Superior temporal gyrus (tissue), 1 donor: ENCODE measurements at regions not wholly inside any gene's neighbourhood (a gene's known extent, or its start where the extent isn't known, plus 50 kb on each side); places are given as distances from the start of the nearest gene placed in this dataset.
"Not testable (repeated sequence)": the region's sequence is repeated elsewhere in the genome, so short reads cannot be mapped to it uniquely, and the experiment has no call there.

ENCODE experiments used
- DNase-seq: peaks from one replicate; pipeline ENCODE4 v3.0.0-alpha.2; 2016; ENCODE audit errors: extremely low spot score

DNA sequence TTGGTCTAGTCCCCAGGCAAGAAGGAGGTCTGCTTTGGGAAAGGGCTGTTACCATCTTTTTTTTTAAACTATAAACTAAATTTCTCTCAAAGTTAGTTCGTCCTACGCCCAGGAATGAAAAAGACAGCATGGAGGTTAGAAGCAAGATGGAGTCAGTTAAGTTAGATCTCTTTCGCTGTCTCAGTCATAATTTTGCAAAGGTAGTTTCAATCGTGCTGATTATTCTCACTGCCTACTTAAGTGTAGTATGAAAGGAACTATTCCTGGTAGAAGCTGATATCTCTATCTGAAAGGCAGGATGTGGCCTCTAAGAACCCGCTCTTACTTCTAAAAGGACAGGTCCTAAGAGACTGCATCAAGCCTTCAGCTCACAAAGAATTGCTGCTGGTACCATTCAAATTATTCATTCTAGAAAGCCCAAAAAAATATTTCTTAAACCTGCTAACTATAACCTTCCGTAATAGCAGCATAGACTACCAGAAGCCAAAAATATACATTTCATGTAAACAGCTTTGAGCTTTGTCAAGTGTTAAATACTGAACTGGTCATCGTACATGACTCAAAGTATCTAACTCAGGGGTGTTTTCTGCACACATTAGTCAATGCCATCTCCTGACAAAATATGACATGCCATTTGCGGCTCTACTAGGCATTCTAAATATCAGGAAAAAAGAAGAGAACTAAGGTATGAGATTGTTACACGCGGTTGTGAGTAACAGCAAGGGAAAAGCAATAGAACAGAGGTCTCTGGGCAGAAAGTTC is 96.0 kb upstream of the CCDC80 start:
- no peak for DNase-seq

DNA sequence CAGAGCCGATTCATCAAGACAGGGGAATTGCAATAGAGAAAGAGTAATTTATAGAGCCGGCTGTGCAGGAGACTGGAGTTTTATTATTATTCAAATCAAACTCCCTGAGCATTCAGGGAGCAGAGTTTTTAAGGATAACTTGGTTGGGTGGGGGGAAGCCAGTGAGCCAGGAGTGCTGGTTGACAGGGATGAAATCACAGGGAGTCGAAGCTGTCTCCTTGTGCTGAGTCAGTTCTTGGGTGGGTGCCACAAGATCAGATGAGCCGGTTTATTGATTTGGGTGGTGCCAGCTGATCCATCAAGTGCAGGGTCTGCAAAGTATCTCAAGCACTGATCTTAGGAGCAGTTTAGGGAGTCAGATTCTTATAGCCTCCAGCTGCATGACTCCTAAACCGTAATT is 95.4 kb upstream of the CCDC80 start:
- DNase-seq, result no peak

DNA sequence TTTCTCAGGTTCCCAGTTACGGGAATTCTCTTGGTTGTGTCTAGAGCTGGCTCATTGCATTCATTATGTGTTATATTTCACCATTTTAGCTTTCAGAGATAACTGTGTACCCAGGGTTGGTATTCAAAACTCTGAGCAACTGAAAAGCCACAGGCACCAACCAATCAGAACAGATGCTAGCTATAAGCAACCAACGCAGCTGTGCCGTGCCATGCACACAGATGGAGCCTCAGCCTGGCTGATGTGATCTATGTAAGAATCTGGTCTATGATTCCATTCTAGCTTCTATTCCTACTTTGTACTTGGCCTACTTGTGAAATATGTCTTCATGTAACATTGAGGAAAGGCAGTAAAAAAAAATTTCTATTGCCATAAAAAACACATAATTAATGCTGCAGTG is 95.0 kb upstream of the CCDC80 start:
- DNase-seq, result peak; percentile 19

DNA sequence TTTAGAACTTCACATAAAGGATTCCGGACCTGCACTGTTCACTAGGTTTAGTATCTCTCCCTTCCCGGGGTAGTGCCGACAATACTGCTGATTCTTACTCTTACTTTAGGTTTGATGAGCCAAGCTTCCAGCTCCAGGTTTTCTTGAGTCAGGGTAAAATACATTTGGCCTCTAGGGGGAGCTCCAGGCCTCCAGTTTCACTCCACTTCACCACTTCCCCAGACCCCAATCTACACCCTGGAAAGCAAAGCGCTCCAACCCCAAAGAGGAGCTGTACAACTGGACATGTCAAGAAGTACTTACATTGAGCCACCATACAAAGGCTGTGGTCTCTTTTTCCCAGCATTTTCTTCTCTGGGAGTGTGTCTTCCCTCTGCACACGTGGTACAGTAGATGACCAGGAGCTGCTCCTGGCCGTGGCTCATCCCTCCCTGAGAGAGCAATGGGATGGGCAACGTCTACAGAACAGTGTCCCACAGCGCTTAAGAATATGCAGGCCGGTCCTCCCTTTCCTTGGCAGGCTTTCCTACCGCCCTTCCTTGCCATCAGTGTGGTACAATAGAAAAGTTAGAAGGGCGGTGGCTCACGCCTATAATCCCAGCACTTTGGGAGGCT is 93.9 kb upstream of the CCDC80 start:
- peak; percentile 47 for DNase-seq

DNA sequence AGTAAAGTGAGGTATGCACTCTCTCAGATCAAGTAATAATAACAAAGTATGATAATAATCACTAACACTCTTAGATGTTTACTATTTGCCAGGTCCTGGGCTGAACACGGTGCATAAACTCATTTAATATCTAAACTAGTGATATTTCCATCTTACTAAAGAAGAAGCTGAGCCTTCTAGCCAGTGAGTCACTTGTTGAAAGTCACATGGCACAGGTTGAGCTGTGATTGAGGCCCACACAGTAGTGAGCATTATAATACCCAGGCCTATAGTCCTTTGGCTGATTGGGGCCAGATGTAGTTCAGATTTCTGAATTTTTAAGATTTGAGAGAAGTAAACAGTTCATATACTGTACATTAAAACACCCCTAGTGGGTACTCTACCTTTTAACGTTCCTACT is 93.2 kb upstream of the CCDC80 start:
- no peak for DNase-seq

DNA sequence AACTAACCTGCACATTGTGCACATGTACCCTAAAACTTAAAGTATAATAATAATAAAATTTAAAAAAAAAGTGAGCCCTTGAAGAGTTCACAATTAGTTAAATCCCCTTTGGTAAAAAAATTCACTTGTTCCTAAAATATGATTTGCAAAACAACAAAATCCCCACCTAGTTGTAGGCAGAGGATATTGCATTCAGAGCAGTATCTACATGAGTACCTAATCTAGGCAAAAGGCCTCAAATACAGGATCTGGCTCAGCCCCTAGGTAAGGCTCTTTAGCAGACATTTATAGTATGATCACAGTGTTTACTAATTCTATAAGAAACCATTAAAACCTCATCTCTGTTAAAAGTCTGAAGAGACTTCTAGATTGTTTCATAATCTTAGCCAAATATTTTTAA is 89.3 kb upstream of the CCDC80 start:
- DNase-seq, result no peak

DNA sequence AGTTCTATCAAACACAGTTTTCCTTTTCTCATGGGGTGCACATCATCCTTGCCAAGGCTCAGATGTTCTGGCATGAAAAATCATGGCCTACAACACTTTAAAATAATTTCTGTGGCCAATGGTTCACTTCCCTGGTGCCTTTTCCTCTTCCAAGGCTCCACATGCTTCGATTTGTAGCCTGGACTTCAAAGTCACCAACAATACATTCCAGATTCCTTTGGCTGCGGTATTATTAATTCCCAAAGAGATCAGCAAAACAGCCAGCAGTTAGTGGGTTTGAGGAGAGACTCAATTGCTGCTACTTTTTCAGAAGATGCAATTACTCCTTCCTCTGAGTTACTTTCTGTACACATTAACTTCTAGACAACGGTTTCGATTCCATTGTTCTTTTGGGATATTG is 80.3 kb upstream of the CCDC80 start:
- DNase-seq, result no peak

DNA sequence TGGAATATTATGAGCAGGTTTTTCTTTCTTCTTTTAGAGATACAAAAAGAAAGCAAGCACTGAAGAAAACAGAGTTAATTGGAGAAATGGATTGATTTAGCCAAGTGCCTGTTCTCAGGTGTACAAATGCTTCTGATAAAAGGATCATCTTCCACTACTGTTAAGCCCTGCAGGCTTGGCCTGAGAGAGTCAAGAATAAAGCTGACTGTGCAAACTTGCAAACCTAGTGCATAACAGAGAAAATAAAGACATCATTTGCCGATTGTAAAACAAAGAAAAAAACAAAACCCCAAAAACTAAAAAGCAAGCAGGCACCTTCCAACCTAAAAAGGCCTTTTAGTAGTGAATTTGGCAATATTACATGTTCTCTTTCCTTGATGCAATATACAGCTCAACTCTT is 78.0 kb upstream of the CCDC80 start:
- DNase-seq, result no peak

DNA sequence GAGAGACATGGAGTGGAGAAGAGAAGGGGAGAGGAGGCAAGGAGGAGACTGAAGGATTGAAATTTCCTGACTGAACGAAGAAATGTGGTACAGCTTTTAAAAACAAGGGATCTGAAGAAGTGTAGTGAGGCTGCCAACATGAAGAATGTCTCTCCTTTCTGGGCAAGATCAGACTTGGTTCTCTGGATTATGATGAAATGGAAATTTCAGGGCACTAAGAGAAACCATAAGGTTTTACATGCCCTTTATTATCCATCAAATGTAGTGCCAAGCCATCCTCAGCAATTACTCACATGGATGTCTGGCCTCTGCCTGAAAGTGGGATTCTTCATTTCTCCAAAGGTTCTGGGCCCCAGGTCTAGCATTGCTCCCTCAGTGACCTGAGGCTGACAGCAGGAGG is 77.6 kb upstream of the CCDC80 start:
- no peak for DNase-seq

DNA sequence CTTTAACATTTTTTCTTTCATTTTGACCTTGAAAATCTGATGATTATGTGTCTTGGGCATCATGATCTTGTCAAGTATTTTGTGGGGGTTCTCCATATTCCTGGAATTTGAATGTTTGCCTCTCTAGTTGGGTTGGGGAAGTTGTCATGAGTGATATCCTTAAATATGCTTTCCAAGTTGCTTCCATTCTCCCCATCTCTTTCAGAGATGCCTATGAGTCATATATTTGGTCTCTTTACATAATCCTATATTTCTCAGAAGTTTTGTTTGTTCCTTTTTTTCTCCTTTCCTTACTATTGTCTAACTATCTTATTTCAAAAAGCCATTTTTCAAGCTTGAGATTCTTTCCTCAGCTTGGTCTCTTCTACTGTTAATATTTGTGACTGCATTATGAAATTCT is 69.0 kb upstream of the CCDC80 start:
- no peak for DNase-seq

DNA sequence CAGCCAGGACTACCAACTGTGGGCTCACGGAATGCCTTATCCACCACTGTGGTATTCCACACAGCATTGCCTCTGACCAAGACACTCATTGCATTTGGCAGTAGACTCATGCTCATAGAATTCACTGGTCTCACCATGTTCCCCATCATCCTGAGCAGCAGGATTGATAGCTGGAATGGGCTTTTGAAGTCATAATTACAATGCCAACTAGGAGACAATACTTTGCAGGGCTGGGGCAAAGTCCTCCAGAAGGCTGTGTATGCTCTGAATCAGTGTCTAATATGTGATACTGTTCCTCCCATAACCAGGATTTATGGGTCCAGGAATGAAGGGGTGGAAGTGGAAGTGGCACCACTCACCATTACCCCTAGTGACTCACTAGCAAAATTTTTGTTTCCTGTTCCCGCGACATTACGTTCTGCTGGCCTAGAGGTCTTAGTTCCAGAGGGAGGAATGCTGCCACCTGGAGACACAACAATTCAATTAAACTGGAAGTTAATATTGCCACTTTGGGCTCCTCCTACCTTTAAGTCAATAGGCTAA is 58.6 kb upstream of the CCDC80 start:
- DNase-seq, result no peak

DNA sequence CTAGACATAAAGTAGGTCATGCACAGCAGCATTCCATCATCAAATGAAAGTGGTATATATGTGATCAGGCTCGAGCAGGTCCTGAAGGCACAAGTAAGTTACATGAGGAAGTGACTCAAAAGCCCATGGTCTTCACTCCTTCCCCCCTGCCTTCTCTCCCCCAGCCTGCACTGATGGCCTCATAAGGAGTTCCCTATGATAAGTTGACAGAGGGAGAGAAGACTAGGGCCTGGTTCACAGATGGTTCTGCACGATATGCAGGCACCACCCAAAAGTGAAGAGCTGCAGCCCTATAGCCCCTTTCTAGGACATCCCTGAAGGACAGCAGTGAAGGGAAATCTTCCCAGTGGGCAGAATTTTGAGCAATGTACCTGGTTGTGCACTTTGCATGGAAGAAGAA is 57.5 kb upstream of the CCDC80 start:
- DNase-seq, result not testable (repeated sequence)

DNA sequence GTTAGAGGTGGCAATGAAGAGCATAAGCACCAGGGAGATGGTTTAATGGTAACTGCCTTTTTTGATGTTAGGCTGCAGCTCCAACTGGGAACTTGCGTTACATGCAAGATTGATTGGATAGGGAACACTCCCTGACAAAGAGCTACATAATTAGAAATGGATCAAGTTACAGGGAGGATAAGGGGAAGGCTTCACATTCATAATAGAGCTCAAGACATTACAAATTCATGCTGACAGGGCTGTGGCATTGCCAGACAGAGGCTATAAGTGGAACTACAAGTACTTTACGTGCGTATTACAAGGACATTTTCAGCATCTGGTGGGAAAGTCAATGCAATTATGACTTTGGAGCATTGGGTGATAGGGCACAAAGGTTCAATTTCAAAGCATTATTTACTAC is 55.3 kb upstream of the CCDC80 start:
- DNase-seq, result not testable (repeated sequence)

DNA sequence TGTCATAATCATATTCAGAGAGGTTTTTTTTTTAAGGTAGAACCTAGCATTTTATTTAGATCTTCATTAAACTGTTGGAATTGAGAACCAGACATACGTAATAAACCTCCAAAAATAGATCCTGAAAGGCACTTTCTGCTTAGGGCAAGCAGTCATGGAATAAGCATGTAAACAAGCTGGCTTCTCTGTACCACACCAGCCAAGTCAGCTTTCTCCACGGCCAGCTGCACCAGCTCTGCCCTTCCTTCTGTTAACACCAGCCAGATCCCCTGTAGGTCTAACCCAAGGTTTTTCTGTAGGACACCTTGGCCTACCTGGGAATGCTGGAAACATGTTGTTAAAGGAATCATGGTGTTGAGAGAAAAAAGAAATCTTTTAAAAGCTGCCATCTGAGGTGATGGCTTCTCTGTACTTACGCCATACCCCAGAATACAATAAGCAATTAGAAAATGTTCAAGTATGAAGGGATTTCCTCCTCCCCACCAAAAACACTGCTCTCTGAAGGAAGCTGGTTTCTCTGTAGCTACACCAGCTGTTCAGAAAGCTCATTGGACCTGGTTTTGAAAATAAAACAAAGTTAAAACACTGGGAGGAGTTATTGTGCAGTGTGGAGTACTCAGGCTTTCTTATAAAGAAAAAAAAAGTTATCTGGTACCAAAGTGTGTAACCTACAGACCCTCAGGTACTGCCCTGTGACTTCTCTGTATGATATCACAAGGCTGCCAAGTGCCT is 54.6 kb upstream of the CCDC80 start:
- DNase-seq, result not testable (repeated sequence)

DNA sequence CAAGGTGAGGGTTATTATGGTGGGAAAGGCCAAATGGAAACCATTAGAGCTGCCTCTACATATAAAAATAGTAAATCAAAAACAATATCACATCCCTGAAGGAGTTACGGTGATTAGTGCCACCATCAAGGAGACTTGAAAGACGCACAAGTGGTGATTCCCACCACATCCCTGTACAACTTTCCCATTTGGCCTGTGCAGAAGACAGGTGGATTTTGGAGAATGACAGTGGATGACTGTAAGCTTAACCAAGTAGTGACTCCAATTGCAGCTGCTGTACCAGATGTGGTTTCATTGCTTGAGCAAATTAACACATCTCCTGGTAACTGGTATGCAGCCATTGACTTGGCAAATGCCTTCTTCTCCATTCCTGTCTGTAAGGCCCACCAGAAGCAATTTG is 54.0 kb upstream of the CCDC80 start:
- not testable (repeated sequence) for DNase-seq

DNA sequence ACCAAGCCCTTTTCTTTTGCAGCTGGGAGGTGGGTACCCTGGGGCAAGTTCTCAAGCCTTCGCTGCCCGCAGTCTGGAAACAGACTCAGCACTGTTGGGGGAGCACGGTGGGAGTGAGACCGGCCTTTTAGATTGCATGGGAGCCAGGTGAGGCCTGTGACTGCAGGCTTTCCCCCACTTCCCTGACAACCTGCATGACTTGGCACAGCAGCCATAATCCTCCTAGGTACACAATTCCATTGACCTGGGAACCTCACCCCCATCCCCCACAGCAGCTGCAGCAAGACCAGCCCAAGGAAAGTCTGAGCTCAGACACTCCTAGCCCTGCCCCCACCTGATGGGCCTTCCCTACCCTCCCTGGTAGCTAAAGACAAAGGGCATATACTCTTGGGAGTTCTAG is 52.2 kb upstream of the CCDC80 start:
- DNase-seq, result no peak
